ENCODE measurements at regions not wholly inside any gene's neighbourhood (a gene's known extent, or its start where the extent isn't known, plus 50 kb on each side); places are given as distances from the start of the nearest gene placed in this dataset.

DNA sequence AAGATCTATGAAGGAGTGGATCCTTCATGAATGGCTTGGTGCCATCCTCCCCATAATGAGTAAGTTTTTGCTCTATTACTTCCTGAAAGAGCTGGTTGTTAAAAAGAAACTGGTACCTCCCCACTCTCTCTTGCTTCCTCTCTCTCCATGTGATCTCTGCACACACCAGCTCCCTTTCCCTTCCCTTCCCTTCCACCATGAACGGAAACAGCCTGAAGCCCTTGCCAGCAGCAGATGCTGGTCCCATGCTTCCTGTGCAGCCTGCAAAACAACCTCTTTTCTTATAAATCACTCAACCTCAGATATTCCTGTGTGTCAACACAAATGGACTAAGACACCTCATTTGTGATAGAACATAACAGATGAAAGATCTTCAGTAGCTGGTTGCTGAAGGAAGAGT is 303.5 kb upstream of the ACVR2A start:
- Mint-ChIP-seq H3K27ac (no peak overlapping the region), H3K36me3 (ENCODE audit: insufficient read depth in 1 of 3, low read depth in 3 of 3) (no peaks in the 10 kb centered on the region; a peak in 1 of 7 replicates), H3K27me3 (ENCODE audit: low read depth) (no peaks in the 10 kb centered on the region; the same call in 1 of the 2 replicates), H3K4me3 (no peak overlapping the region), H3K4me1 (no peaks in the 10 kb centered on the region), H3K9me3 (no peaks in the 10 kb centered on the region; a peak in 1 of 5 replicates)
- Histone ChIP-seq H3K27ac (ENCODE audit: insufficient read length, low read depth, low read length) (no peak overlapping the region), H2BK12ac (ENCODE audit: insufficient read length, low read depth, low read length) (no peak overlapping the region), H2BK20ac (ENCODE audit: low read depth, low read length, poor library complexity, severe bottlenecking) (no peak overlapping the region), H3T11ph (ENCODE audit: low read length) (no peak overlapping the region), H3K23ac (ENCODE audit: insufficient read length, low read depth, low read length) (no peak overlapping the region), H4K91ac (ENCODE audit: insufficient read length, low read depth, low read length) (no peak overlapping the region), H3K4me1 (ENCODE audit: insufficient read depth, low read length) (no peaks in the 10 kb centered on the region), H4K5ac (ENCODE audit: insufficient read length, low read depth, low read length) (no peak overlapping the region), H3K4me2 (ENCODE audit: insufficient read depth, insufficient read length, low read length) (no peak overlapping the region), H3K27me3 (ENCODE audit: insufficient read depth, low read length) (no peaks in the 10 kb centered on the region), H2AK5ac (ENCODE audit: insufficient read length, low read length) (no peak overlapping the region), H3K56ac (ENCODE audit: insufficient read length, low read depth, low read length) (no peak overlapping the region), H2BK15ac (ENCODE audit: low read depth, low read length) (no peak overlapping the region), H3K9ac (ENCODE audit: extremely low read depth, insufficient read length, low read length) (no peak overlapping the region), H2BK5ac (ENCODE audit: insufficient read length, low read length) (no peak overlapping the region), H3K4ac (ENCODE audit: low read depth, low read length) (no peak overlapping the region), H3K79me2 (ENCODE audit: insufficient read depth, low read length) (no peaks in the 10 kb centered on the region), H3K23me2 (ENCODE audit: insufficient read length, low read depth, low read length, poor library complexity, severe bottlenecking) (no peaks in the 10 kb centered on the region), H3K14ac (ENCODE audit: insufficient read depth, low read length) (no peak overlapping the region), H4K8ac (replicated peaks; ENCODE audit: insufficient read length, low read depth, low read length) (no peak overlapping the region), H4K20me1 (ENCODE audit: control insufficient read depth, insufficient read depth, insufficient read length) (no peaks in the 10 kb centered on the region), H3K18ac (ENCODE audit: insufficient read length, low read depth, low read length) (no peak overlapping the region), H3K79me1 (ENCODE audit: insufficient read depth, low read depth, low read length, poor library complexity, severe bottlenecking) (no peaks in the 10 kb centered on the region), H2BK120ac (ENCODE audit: low read depth, low read length, poor library complexity, severe bottlenecking) (no peak overlapping the region), H2AFZ (ENCODE audit: low read length) (no peak overlapping the region), H3K9me3 (ENCODE audit: control insufficient read depth, low read depth, low read length) (no peaks in the 10 kb centered on the region)
- TF ChIP-seq, protein P1, sequence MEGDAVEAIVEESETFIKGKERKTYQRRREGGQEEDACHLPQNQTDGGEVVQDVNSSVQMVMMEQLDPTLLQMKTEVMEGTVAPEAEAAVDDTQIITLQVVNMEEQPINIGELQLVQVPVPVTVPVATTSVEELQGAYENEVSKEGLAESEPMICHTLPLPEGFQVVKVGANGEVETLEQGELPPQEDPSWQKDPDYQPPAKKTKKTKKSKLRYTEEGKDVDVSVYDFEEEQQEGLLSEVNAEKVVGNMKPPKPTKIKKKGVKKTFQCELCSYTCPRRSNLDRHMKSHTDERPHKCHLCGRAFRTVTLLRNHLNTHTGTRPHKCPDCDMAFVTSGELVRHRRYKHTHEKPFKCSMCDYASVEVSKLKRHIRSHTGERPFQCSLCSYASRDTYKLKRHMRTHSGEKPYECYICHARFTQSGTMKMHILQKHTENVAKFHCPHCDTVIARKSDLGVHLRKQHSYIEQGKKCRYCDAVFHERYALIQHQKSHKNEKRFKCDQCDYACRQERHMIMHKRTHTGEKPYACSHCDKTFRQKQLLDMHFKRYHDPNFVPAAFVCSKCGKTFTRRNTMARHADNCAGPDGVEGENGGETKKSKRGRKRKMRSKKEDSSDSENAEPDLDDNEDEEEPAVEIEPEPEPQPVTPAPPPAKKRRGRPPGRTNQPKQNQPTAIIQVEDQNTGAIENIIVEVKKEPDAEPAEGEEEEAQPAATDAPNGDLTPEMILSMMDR (conservative IDR thresholded peaks at IDR 0.05), result no peak
- DNase-seq, result no peak
- no CpG with 5 or more reads among the region's 1 CpG for WGBS (ENCODE audit: extremely low coverage, insufficient read length, low lambda C conversion rate)
